Activated CD8-positive, alpha-beta T cell treated with anti-CD3 and anti-CD28 coated beads for 36 hours (primary cell): ENCODE measurements at regions not wholly inside any gene's neighbourhood (a gene's known extent, or its start where the extent isn't known, plus 50 kb on each side); places are given as distances from the start of the nearest gene placed in this dataset.

Experiments used
- ATAC-seq: fragments of 200-7000 bp; cut with Tn5 transposase; one replicate; pipeline ENCODE4 v1.10.0; 2021; ENCODE audit warnings: mild to moderate bottlenecking, moderate library complexity
- CTCF ChIA-PET: fragments of 350-600 bp; sonication (Branson Sonifier 250); formaldehyde crosslinking; loops from one replicate; lab custom pipeline; 2021; ENCODE audit warnings: antibody characterized with exemption; lab: Charles Lee
- POLR2A ChIA-PET: fragments of 350-600 bp; sonication (Branson Sonifier 250); formaldehyde crosslinking; loops from one replicate; lab custom pipeline; 2021; ENCODE audit warnings: antibody characterized with exemption; lab: Charles Lee
- DNase-seq: peaks from one replicate; pipeline ENCODE4 v3.0.0-alpha.2; 2020
- H3K27ac Mint-ChIP-seq: one replicate; pipeline ENCODE4 v1.8.0; 2021; ENCODE audit warnings: mild to moderate bottlenecking, mixed read lengths
- H3K27me3 Mint-ChIP-seq: one replicate; pipeline ENCODE4 v1.8.0; 2021; ENCODE audit warnings: mixed read lengths
- H3K36me3 Mint-ChIP-seq: one replicate; pipeline ENCODE4 v1.8.0; 2021; ENCODE audit warnings: low read depth, mixed read lengths
- H3K4me1 Mint-ChIP-seq: one replicate; pipeline ENCODE4 v1.8.0; 2021; ENCODE audit warnings: low read depth, mixed read lengths
- H3K4me3 Mint-ChIP-seq: one replicate; pipeline ENCODE4 v1.8.0; 2021; ENCODE audit warnings: mild to moderate bottlenecking, moderate library complexity, mixed read lengths
- H3K9me3 Mint-ChIP-seq: one replicate; pipeline ENCODE4 v1.8.0; 2021; ENCODE audit warnings: mixed read lengths
- CTCF ChIP-seq: fragments of 200-600 bp; IDR thresholded peaks from one replicate; pipeline ENCODE4 v1.8.0; 2022; ENCODE audit warnings: antibody characterized with exemption, mild to moderate bottlenecking
- intact Hi-C: fragments of 100-400 bp; cut with micrococcal nuclease; formaldehyde crosslinking; loops from one replicate; pipeline ENCODE4 v1.10.0; 2022

- ATAC-seq (no peak), DNase-seq (no peak)
- no peak for TF ChIP-seq CTCF
- Mint-ChIP-seq H3K9me3 (no peaks in the 10 kb centered on the region), H3K27me3 (peaks cover 6% of the 10 kb centered on the region), H3K4me3 (no peak overlapping the region), H3K36me3 (no peaks in the 10 kb centered on the region), H3K4me1 (peaks cover 7% of the 10 kb centered on the region), H3K27ac (no peak overlapping the region)
- ChIA-PET POLR2A (no interaction called here), CTCF (no interaction called here)
- intact Hi-C loops = no loop called here
Measured at GRCh38 chr13:39254601-39255000, 216.3 kb downstream of the NHLRC3 start.

GRCh38 chr13:39257642-39258041 is 219.4 kb downstream of the NHLRC3 start:
- H3K9me3 Mint-ChIP-seq = no peaks in the 10 kb centered on the region
- TF ChIP-seq CTCF = no peak
- H3K36me3 Mint-ChIP-seq = no peaks in the 10 kb centered on the region
- H3K27ac Mint-ChIP-seq = no peak overlapping the region
- no peak overlapping the region for H3K4me3 Mint-ChIP-seq
- intact Hi-C loops = no loop called here
- ATAC-seq = no peak
- peaks cover 17% of the 10 kb centered on the region for H3K4me1 Mint-ChIP-seq
- H3K27me3 Mint-ChIP-seq = peaks cover 2% of the 10 kb centered on the region
- DNase-seq = no peak
- ChIA-PET CTCF (no interaction called here), POLR2A (interaction anchor here (1.8 kb wide), 1 partner anchor 13 kb away, joined by 4 read pairs; no protein-coding TSS in a partner anchor)

- ATAC-seq = peak; percentile 74
- CTCF ChIA-PET = interaction anchor here (1.1 to 1.3 kb wide), 2 partner anchors 25 to 357 kb away, joined by 4 read pairs; no protein-coding TSS in a partner anchor
- Mint-ChIP-seq H3K4me3 (no peak overlapping the region), H3K9me3 (no peaks in the 10 kb centered on the region), H3K36me3 (no peaks in the 10 kb centered on the region), H3K27me3 (peaks cover 4% of the 10 kb centered on the region), H3K4me1 (peaks cover 17% of the 10 kb centered on the region), H3K27ac (peak overlapping the region; percentile 73)
- no peak for TF ChIP-seq CTCF
- intact Hi-C loops = loop anchor here (10.0 kb wide), 1 partner anchor 115 kb away; no protein-coding TSS in a partner anchor
- DNase-seq = peak; percentile 54
- POLR2A ChIA-PET = no interaction called here
Measured at GRCh38 chr13:39259371-39260140, 221.3 kb downstream of the NHLRC3 start.

- CTCF ChIA-PET = interaction anchor here (0.7 to 1.7 kb wide), 5 partner anchors 10 to 349 kb away, joined by 3 to 5 read pairs (median 3); no protein-coding TSS in a partner anchor
- no peaks in the 10 kb centered on the region for H3K9me3 Mint-ChIP-seq
Measured at GRCh38 chr13:39263033-39263432, 224.8 kb downstream of the NHLRC3 start.

More at GRCh38 chr13:39263033-39263432, 224.8 kb downstream of the NHLRC3 start:
- TF ChIP-seq CTCF = peak; percentile 57
- intact Hi-C loops = loop anchor here (2.0 to 10.0 kb wide), 2 partner anchors 118 to 212 kb away; no protein-coding TSS in a partner anchor
- peak; percentile 64 for DNase-seq
- H3K27ac Mint-ChIP-seq = no peak overlapping the region
- H3K36me3 Mint-ChIP-seq = no peaks in the 10 kb centered on the region
- H3K4me3 Mint-ChIP-seq = no peak overlapping the region
- peaks cover 8% of the 10 kb centered on the region for H3K27me3 Mint-ChIP-seq
- POLR2A ChIA-PET = no interaction called here
- ATAC-seq = peak; percentile 83
- peaks cover 17% of the 10 kb centered on the region for H3K4me1 Mint-ChIP-seq
